ENCODE measurements at regions not wholly inside any gene's neighbourhood (a gene's known extent, or its start where the extent isn't known, plus 50 kb on each side); places are given as distances from the start of the nearest gene placed in this dataset.
A peak's percentile ranks its signal among the peaks of the same experiment; 100 is the strongest.
"Not testable (repeated sequence)": the region's sequence is repeated elsewhere in the genome, so short reads cannot be mapped to it uniquely, and the experiment has no call there.

- no peak for DNase-seq
These were observed 67.2 kb upstream of the ZNF527 start for GRCh38 chr19:37303591-37304171.

GRCh38 chr19:37304190-37304883 lies 66.6 kb upstream of the ZNF527 start:
- no peak for DNase-seq

- no peak for DNase-seq
These were observed 66.0 kb upstream of the ZNF527 start for GRCh38 chr19:37304884-37305255.

GRCh38 chr19:37306383-37306963 lies 64.4 kb upstream of the ZNF527 start:
- no peak for DNase-seq

- DNase-seq: no peak
These were observed 60.9 kb upstream of the ZNF527 start for GRCh38 chr19:37309834-37310575.

GRCh38 chr19:37312531-37313334 lies 58.2 kb upstream of the ZNF527 start:
- not testable (repeated sequence) for DNase-seq

GRCh38 chr19:37313335-37313627 lies 57.6 kb upstream of the ZNF527 start:
- DNase-seq: no peak

- peak; percentile 81 for DNase-seq
These were observed 53.3 kb upstream of the ZNF527 start for GRCh38 chr19:37317403-37318209.

GRCh38 chr19:37320988-37321387 lies 49.9 kb upstream of the ZNF527 start:
- not testable (repeated sequence) for DNase-seq

Measured in NCI-H2107 (cell line).